AG04450 (cell line): ENCODE measurements at regions not wholly inside any gene's neighbourhood (a gene's known extent, or its start where the extent isn't known, plus 50 kb on each side); places are given as distances from the start of the nearest gene placed in this dataset.

Experiments used
- CTCF ChIA-PET: fragments of 300-600, 350-600 bp; formaldehyde crosslinking; extraction: SDS; loops from one replicate; lab custom pipeline; 2022; ENCODE audit warnings: antibody characterized with exemption, inconsistent platforms; lab: Charles Lee
- POLR2A ChIA-PET: fragments of 350-600 bp; formaldehyde crosslinking; extraction: SDS; loops from one replicate; lab custom pipeline; 2021; ENCODE audit warnings: antibody characterized with exemption, inconsistent platforms; lab: Yijun Ruan, JAX
- DNase-seq: peaks from one replicate; pipeline ENCODE4 v3.0.0-alpha.2; 2011; ENCODE audit warnings: low read depth, low spot score
- H3K27ac ChIP-seq: one replicate; pipeline ENCODE4 v1.5.1; 2012; ENCODE audit warnings: low read depth, low read length, control low read depth
- H3K27me3 ChIP-seq: one replicate; pipeline ENCODE4 v1.6.0; 2012; ENCODE audit warnings: low read length; ENCODE audit not compliant: control insufficient read depth, insufficient read depth
- H3K4me3 ChIP-seq: 2 replicates; pipeline ENCODE4 v1.5.1; 2011; ENCODE audit warnings: mild to moderate bottlenecking, low read depth, low read length, control low read depth
- H3K9me3 ChIP-seq: 2 replicates; pipeline ENCODE4 v1.5.1; 2012; ENCODE audit warnings: low read length; ENCODE audit not compliant: control insufficient read depth, insufficient read depth
- CTCF ChIP-seq: IDR thresholded peaks from 2 replicates; pipeline ENCODE4 v1.5.1; 2011; ENCODE audit warnings: low read depth, low read length, control low read depth, inconsistent platforms

DNA sequence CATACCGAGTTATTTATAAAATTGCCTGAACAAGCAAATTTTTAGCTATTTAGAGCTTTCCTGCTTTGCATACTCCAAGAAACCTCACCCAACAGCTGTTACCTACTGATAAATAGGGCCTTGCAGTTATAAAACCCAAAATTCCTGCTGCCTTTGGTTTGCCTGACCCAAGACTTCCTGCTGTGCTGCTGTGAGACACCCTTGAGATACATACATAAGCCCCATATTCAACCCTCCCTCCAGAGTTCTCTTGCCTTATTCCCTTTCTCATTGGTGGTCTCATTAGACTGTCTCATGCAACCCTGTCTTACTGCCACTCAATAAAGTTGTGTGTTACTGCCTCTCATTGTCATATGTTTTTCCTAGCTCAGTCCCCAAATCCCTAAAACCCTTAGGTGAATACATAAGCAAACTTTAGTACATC, 677.6 kb downstream of the UQCRFS1 start:
- POLR2A ChIA-PET: no interaction called here
- Histone ChIP-seq H3K27ac (no peak overlapping the region), H3K4me3 (no peak overlapping the region), H3K9me3 (peaks cover 5% of the 10 kb centered on the region), H3K27me3 (no peaks in the 10 kb centered on the region)
- CTCF ChIA-PET: no interaction called here
- TF ChIP-seq CTCF: no peak
- DNase-seq: no peak

- peaks cover 5% of the 10 kb centered on the region for H3K9me3 ChIP-seq
- no peak overlapping the region for H3K27ac ChIP-seq
- no peak for DNase-seq
- ChIA-PET POLR2A (no interaction called here), CTCF (no interaction called here)
- H3K27me3 ChIP-seq: no peaks in the 10 kb centered on the region
- TF ChIP-seq CTCF: no peak
- H3K4me3 ChIP-seq: no peak overlapping the region
These were observed 678.1 kb downstream of the UQCRFS1 start for GRCh38 chr19:28534766-28535351.

GRCh38 chr19:28532765-28533341, 680.1 kb downstream of the UQCRFS1 start:
- no peak for DNase-seq
- POLR2A ChIA-PET: no interaction called here

GRCh38 chr19:28531979-28532378, 681.0 kb downstream of the UQCRFS1 start:
- POLR2A ChIA-PET: no interaction called here
- TF ChIP-seq CTCF: no peak
- Histone ChIP-seq H3K27me3 (no peaks in the 10 kb centered on the region), H3K4me3 (no peak overlapping the region), H3K27ac (no peak overlapping the region), H3K9me3 (peaks cover 3% of the 10 kb centered on the region; the same call in 1 of the 2 replicates)
- CTCF ChIA-PET: no interaction called here
- no peak for DNase-seq

More at GRCh38 chr19:28532765-28533341, 680.1 kb downstream of the UQCRFS1 start:
- Histone ChIP-seq H3K4me3 (no peak overlapping the region), H3K27ac (no peak overlapping the region), H3K27me3 (no peaks in the 10 kb centered on the region), H3K9me3 (peaks cover 5% of the 10 kb centered on the region)
- no peak for TF ChIP-seq CTCF
- CTCF ChIA-PET: interaction anchor here (0.6 kb wide), 1 partner anchor 1189 kb away, joined by 3 read pairs; no protein-coding TSS in a partner anchor

DNA sequence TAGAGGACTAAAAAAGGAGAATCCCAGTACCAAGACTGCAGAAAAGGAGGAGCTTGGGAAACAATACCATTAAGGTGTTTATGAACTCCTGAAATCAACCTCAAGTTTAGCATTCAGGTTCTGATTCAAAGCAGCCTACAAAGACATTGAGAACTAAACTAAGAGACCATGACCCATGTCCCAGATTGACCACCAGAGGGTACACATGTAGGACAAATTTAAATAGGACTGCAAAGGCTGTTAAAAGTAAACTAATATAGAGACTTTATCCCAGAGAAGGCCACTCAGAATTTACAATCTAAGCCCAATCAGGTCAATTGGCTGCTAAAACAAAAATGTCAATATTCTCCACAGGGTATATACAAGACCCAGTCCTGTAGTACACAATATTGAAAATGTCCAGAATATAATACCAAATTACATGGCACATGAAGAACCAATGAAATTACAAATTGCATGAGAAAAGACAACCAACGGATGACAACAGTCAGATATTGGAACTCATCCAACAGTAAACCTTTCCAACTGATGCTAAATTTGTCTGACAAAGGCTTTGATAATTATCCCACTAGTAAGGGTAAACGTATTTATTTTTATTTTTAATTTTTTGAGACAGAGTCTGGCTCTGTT, 682.4 kb downstream of the UQCRFS1 start:
- no peak for TF ChIP-seq CTCF
- H3K9me3 ChIP-seq: peaks cover 3% of the 10 kb centered on the region; the same call in 1 of the 2 replicates
- no peak overlapping the region for H3K27ac ChIP-seq
- no peak for DNase-seq
- no peak overlapping the region for H3K4me3 ChIP-seq
- no peaks in the 10 kb centered on the region for H3K27me3 ChIP-seq
- ChIA-PET POLR2A (no interaction called here), CTCF (no interaction called here)
